Activated CD4-positive, alpha-beta T cell treated with anti-CD3 and anti-CD28 coated beads, Interleukin-2, amount 50 U/mL, for 1 hour (primary cell): ENCODE measurements at regions not wholly inside any gene's neighbourhood (a gene's known extent, or its start where the extent isn't known, plus 50 kb on each side); places are given as distances from the start of the nearest gene placed in this dataset.

ENCODE experiments used
- DNase-seq: peaks from one replicate; pipeline ENCODE4 v3.0.0-alpha.2; 2020

- DNase-seq, result no peak
Measured at GRCh38 chr4:3818371-3818770, 52.2 kb downstream of the ADRA2C start.

GRCh38 chr4:3819210-3819919 is 53.2 kb downstream of the ADRA2C start:
- no peak for DNase-seq

DNA sequence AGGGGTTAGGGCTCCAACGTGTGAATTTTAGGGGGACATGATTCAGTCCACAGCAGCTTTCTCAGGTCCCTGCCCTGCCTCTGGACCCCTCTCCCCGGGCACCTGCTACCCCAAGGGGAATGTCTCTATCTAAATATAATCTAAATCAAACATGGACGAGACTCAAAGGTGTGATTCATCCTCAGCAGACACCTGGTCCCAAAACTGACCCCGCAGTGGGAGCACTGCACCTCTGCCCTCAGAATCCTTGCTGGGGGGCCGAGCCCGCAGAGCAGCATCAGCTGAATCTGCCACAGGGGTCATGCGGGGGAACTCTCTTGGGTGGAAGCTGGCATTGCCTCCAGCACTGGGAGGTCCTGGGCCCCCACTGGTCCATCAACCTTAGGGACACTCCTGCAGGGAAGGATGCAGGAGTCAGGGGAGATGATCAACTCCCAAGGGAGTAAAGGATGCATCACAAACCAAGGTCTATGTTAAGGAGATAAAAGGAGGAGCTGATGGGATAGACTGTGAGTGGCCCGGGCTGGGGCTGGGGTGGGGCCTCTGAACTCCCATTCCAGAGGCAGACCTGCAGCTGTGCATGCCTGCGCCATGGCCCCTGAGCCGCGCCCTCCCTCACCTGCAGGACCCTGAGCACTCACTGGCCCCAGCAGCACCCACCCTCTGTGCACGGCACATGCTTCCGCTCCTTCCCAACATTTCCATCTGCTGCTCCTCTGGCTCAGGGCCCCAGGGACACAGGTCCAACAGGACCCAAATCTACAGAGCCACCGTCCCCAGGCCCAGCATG is 54.0 kb downstream of the ADRA2C start:
- DNase-seq, result no peak

DNA sequence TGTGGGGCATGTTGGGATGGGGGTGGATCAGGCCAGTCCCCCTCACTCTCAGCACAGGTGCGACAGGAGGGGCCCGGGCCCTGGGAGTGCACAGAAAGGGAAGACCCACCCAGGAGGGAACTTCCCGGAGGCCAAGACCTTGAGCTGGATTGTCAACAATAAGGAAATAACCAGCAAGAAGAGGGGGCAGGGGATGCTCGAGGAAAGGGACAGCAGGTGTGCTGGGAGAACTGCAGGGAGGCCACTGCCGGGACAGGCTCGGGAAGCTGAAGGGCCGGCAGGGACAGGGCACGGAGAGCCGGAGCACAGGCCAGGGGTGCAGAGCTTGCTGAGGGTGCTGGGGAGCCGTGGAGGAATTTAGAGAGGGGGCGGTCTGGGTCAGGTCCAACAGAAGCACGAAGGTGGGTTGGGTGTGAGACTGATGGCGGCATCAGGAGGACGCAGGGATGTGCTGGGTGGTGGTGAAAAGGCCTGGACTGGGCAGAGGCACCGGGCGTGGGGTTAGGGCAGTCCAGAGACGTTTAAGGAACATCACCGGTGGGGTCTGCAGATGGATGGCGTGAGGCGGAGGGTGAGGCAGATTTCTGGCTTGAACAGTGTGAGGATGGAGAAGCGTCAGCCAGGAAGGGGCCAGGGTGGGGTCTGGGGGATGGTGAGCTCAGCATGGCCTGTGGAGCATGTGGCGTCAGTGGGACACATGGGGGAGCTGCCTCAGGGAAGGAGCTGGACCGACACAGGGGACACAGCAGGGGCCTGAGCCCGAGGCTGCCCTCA is 54.8 kb downstream of the ADRA2C start:
- DNase-seq, result no peak

- no peak for DNase-seq
Measured at GRCh38 chr4:3821580-3822229, 55.5 kb downstream of the ADRA2C start.

DNA sequence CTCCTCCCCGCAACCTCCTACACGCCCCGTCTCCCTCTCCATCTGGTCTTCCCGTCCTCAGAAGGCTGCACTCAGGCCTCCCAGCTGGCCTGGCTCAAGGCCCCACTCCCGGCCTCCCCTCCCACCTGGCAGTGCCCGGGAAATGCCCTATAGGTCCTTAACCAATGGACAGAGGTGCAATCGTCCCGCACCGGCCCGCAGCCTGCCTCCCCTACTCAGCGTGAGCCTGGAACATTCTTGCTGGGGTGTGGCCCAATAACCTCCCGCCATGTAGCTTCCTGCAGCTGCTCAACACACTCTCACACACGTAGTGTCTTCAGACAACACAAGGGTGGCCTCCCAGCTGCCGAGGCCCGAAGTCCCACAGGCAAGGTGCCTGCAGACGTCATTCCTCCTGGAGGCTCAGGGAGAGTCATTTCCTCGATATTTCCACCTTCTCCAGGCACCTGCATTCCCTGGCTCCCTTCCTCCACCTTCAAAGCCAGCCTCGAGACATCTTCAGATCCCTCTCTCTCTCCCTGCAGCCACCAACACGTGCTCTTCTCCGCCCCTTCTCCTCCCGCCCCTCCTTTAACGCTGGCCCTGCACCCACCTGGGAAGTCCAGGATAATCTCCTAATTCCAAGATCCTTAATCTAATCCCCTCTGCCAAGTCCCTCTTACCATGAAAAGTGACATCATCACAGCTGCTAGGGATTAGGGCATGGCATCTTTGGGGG is 56.2 kb downstream of the ADRA2C start:
- no peak for DNase-seq

GRCh38 chr4:3823496-3824341 is 57.5 kb downstream of the ADRA2C start:
- no peak for DNase-seq

DNA sequence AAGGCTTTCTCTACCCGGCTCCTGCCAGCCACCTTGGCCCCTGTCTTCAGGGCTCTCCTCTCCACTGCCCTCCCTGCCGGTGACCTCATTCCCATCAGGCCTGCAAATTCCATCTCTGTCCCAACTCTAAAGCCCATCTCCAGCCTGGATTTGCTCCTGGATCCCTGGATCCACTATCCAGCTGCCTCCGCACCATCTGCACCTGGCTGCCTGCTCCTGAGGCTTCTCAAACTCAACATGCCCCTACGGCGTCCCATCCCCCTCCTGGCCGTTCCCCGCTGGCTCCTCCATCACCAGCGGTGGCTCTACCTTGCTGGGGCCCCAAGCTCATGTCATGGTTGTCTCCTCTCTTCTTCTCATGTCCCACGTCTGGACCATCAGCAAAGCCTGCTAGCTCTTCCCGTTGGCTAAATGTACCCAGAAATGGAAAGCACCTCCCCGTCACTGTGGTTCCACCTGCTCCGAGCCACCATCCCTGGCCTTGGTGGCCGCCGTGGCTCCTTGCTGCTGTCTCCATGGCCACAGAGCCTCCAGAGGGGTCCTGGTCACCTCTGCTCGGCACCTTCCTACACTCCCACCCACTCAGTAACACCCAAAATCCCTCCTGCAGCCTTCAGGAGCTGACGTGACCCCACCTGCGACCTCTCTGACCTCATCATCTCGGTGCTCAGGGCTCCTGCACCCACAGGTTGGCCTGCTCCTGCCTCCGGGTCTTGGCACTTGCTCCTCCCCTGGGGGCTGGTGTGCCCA is 58.5 kb downstream of the ADRA2C start:
- DNase-seq, result no peak

- no peak for DNase-seq
Measured at GRCh38 chr4:3825530-3825929, 59.3 kb downstream of the ADRA2C start.

- no peak for DNase-seq
Measured at GRCh38 chr4:3826247-3827172, 60.3 kb downstream of the ADRA2C start.

- DNase-seq, result no peak
Measured at GRCh38 chr4:3827616-3828492, 61.7 kb downstream of the ADRA2C start.

GRCh38 chr4:3828546-3828945 is 62.4 kb downstream of the ADRA2C start:
- DNase-seq, result no peak

DNA sequence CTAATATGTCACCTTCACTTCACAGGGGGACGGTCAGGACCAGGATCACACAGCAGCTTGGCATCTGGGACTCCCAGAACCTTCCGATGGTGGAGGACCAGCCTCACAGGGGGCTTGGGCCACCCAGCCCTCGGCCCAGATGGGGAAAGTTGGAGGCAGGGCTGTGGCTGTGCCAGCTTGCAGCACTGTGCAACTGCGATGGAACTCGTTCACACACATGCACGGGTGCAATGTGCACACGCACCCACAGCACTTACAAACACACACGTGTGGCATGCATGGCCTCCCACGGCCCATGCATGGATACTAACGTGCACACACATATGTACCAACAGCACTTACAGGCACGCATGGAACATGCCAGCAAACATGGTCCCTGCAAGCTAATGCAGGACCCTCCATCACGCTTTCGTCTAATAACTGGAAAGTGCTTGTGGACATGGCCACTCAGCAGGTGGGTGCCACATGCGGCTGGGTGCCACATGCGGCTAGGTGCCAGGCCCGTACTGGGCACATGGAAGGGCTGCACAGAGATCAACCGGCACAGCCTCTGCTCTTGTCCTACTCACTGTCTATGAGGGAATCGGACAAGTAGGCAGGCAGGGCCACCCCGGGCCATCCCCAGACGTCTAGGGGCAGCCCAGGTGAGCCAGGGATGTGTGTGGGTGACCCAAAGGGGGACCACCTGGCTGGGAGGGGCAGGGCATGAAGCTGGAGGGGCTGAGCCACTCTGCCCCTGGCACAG is 63.2 kb downstream of the ADRA2C start:
- DNase-seq, result no peak

- no peak for DNase-seq
Measured at GRCh38 chr4:3829956-3830773, 64.0 kb downstream of the ADRA2C start.

DNA sequence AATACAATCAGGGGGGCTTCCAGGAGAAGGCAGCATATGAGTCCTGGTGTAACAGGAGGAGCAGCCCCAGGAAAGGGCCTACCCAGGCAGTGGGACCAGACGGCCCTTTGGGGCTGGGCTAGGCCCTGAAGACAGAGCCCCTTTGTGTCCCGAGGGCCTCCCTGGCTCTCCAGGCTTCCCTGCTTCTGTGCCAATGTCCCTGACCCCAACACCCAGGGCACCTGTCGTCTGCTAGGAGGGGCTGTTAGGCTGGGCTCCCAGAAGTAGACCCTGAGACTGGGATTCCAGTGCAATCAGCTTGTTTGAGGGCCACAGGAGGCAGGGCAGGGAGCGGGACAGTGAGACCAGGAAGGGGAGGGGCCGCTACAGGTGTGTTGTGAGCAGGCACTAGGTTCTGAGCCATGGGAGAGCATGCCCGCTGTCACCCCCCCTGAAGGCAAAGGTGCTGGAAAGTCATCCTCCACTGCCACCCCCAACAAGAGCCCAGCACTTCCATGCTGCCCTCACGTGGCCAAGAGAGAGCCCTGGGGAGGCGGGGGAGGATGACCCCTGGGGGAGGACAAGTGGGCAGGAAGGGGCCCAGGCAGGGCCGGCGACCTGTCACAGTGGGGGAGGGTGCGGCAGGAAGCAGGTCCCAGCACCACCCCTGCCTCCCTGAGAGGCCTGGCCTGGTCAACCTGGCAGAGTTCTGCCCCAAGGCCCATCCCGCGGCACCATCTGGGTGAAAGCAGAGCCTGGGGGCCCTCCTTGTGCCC is 64.8 kb downstream of the ADRA2C start:
- DNase-seq, result no peak

- DNase-seq, result no peak
Measured at GRCh38 chr4:3831529-3832150, 65.5 kb downstream of the ADRA2C start.
